ENCODE measurements at regions not wholly inside any gene's neighbourhood (a gene's known extent, or its start where the extent isn't known, plus 50 kb on each side); places are given as distances from the start of the nearest gene placed in this dataset.

- no peak for DNase-seq
Observed at GRCh38 chr9:120291050-120291449, 288.9 kb downstream of the CDK5RAP2 start.

GRCh38 chr9:120289990-120290975, 289.7 kb downstream of the CDK5RAP2 start:
- DNase-seq, result no peak

- DNase-seq, result no peak
Observed at GRCh38 chr9:120289098-120289497, 290.9 kb downstream of the CDK5RAP2 start.

- no peak for DNase-seq
Observed at GRCh38 chr9:120286530-120286929, 293.4 kb downstream of the CDK5RAP2 start.

GRCh38 chr9:120284821-120285220, 295.1 kb downstream of the CDK5RAP2 start:
- no peak for DNase-seq

- DNase-seq, result no peak
Observed at GRCh38 chr9:120281665-120282064, 298.3 kb downstream of the CDK5RAP2 start.

GRCh38 chr9:120267929-120268328, 312.0 kb downstream of the CDK5RAP2 start:
- no peak for DNase-seq

- DNase-seq, result peak; percentile 97
Observed at GRCh38 chr9:120265791-120266190, 314.2 kb downstream of the CDK5RAP2 start.

GRCh38 chr9:120264528-120264927, 315.4 kb downstream of the CDK5RAP2 start:
- no peak for DNase-seq

GRCh38 chr9:120263836-120264235, 316.1 kb downstream of the CDK5RAP2 start:
- DNase-seq, result no peak

GRCh38 chr9:120261419-120261818, 318.5 kb downstream of the CDK5RAP2 start:
- no peak for DNase-seq

GRCh38 chr9:120259100-120259499, 320.9 kb downstream of the CDK5RAP2 start:
- no peak for DNase-seq

- no peak for DNase-seq
Observed at GRCh38 chr9:120258096-120258495, 321.9 kb downstream of the CDK5RAP2 start.

- DNase-seq, result no peak
Observed at GRCh38 chr9:120257483-120257882, 322.5 kb downstream of the CDK5RAP2 start.

- DNase-seq, result no peak
Observed at GRCh38 chr9:120256146-120256545, 323.8 kb downstream of the CDK5RAP2 start.

- DNase-seq, result no peak
Observed at GRCh38 chr9:120252248-120252647, 327.7 kb downstream of the CDK5RAP2 start.

- no peak for DNase-seq
Observed at GRCh38 chr9:120242116-120242811, 337.7 kb downstream of the CDK5RAP2 start.

- no peak for DNase-seq
Observed at GRCh38 chr9:120236596-120236995, 343.4 kb downstream of the CDK5RAP2 start.

GRCh38 chr9:120235081-120235480, 344.9 kb downstream of the CDK5RAP2 start:
- no peak for DNase-seq

- no peak for DNase-seq
Observed at GRCh38 chr9:120230227-120230626, 349.7 kb downstream of the CDK5RAP2 start.

GRCh38 chr9:120221844-120222243, 358.1 kb downstream of the CDK5RAP2 start:
- DNase-seq, result no peak

GRCh38 chr9:120214332-120214731, 365.6 kb downstream of the CDK5RAP2 start:
- DNase-seq, result no peak

GRCh38 chr9:120212853-120213200, 367.1 kb downstream of the CDK5RAP2 start:
- DNase-seq, result no peak

Measured in COR-L47 (cell line).